ENCODE measurements at regions not wholly inside any gene's neighbourhood (a gene's known extent, or its start where the extent isn't known, plus 50 kb on each side); places are given as distances from the start of the nearest gene placed in this dataset.

- H4K91ac ChIP-seq (ENCODE audit: insufficient read depth, low read depth, low read length) = no peak overlapping the region
- H3K4me1 ChIP-seq (ENCODE audit: control insufficient read depth, insufficient read depth, low read length) = no peaks in the 10 kb centered on the region
- no peak overlapping the region for H2AK5ac ChIP-seq (ENCODE audit: low read depth, low read length)
- no peaks in the 10 kb centered on the region for H3K36me3 ChIP-seq (ENCODE audit: control insufficient read depth, insufficient read depth, low read length)
- no peaks in the 10 kb centered on the region for H3K9me1 ChIP-seq (ENCODE audit: insufficient read depth, low read length)
- WGBS, 2 experiments (ENCODE audit: extremely low coverage in 2 of 2, insufficient read length in 1 of 2) = 40% methylated on average over 2 of the region's 3 CpGs; no CpG with 5 or more reads in 1 of the 2 experiments
- DNase-seq = no peak
- no peak overlapping the region for H2BK120ac ChIP-seq (ENCODE audit: low read depth, low read length)
- no peak overlapping the region for H3K27ac ChIP-seq (ENCODE audit: insufficient read depth, low read length)
- in situ Hi-C loops (cut with MboI; ENCODE audit: low sequenced_read_pairs) (no loop called here), intact Hi-C loops (cut with micrococcal nuclease) (no loop called here), dilution Hi-C loops (cut with HindIII; ENCODE audit: low sequenced_read_pairs, unreplicated experiment) (no loop called here)
- ChIA-PET CTCF (no interaction called here), POLR2A (ENCODE audit: unreplicated experiment) (no interaction called here)
- H3K4ac ChIP-seq (ENCODE audit: low read depth, low read length) = no peak overlapping the region
- no peak overlapping the region for H3K23ac ChIP-seq (ENCODE audit: low read depth, low read length)
- H3K79me1 ChIP-seq (ENCODE audit: low read depth in 1 of 2, low read length in 2 of 2) = no peaks in the 10 kb centered on the region
- no peak overlapping the region for H3K56ac ChIP-seq (ENCODE audit: extremely low read depth, insufficient read depth, low read length)
- H3K9ac ChIP-seq (ENCODE audit: low read depth, low read length) = no peak overlapping the region
- H2BK5ac ChIP-seq (ENCODE audit: low read depth, low read length, poor library complexity, severe bottlenecking) = no peak overlapping the region
- no peak overlapping the region for H3K14ac ChIP-seq (replicated peaks; ENCODE audit: low read depth, low read length)
- H3K18ac ChIP-seq (ENCODE audit: low read depth, low read length) = no peak overlapping the region
- no peak overlapping the region for H2AFZ ChIP-seq (replicated peaks; ENCODE audit: low read length, poor library complexity)
- no peak for TF ChIP-seq CTCF (conservative IDR thresholded peaks at IDR 0.05; ENCODE audit: low read depth, low read length)
- no peak for TF ChIP-seq ELK1 (IDR thresholded peaks at IDR 0.05; ENCODE audit: borderline replicate concordance, low read depth, low read length)
- TF ChIP-seq RAD21 (IDR thresholded peaks at IDR 0.05; ENCODE audit: low read length) = no peak
- H4K20me1 ChIP-seq (ENCODE audit: insufficient read depth, low read length) = no peaks in the 10 kb centered on the region
- no peak overlapping the region for H3K4me2 ChIP-seq (ENCODE audit: low read depth, low read length)
- no peak overlapping the region for H3K4me3 ChIP-seq (ENCODE audit: insufficient read depth, low read depth, low read length)
- H2BK15ac ChIP-seq (ENCODE audit: low read depth, low read length) = no peak overlapping the region
- H4K5ac ChIP-seq (ENCODE audit: low read depth, low read length) = no peak overlapping the region
- no TSS peak for BruUV-seq (replicated peaks)
- H2BK20ac ChIP-seq (ENCODE audit: low read depth, low read length) = no peak overlapping the region
- H2AK9ac ChIP-seq (replicated peaks; ENCODE audit: low read depth, low read length, poor library complexity) = no peak overlapping the region
- peaks cover 3% of the 10 kb centered on the region; the same call in 1 of the 2 replicates for H3K9me3 ChIP-seq (ENCODE audit: control insufficient read depth, insufficient read depth, low read length)
- no peak for ATAC-seq (ENCODE audit: low read depth)
- no peaks in the 10 kb centered on the region for H3K27me3 ChIP-seq (ENCODE audit: control insufficient read depth, insufficient read depth, low read length)
- H4K8ac ChIP-seq (ENCODE audit: low read depth in 2 of 2, low read length in 2 of 2) = no peak overlapping the region
These were observed 331.5 kb upstream of the NOVA1 start for GRCh38 chr14:26929361-26929760.

Measured in IMR-90 (cell line).